Calu3 (cell line): ENCODE measurements at regions not wholly inside any gene's neighbourhood (a gene's known extent, or its start where the extent isn't known, plus 50 kb on each side); places are given as distances from the start of the nearest gene placed in this dataset.

ENCODE experiments used
- BruUV-seq: library from RNA; stranded (reverse); fragments of 400-500 nt; replicated peaks from 2 replicates; lab custom pipeline; 2021; lab: Mats Ljungman, UMichigan
- CTCF ChIA-PET: fragments of 300-600 bp; sonication (Branson Sonifier 250); formaldehyde crosslinking; loops from one replicate; lab custom pipeline; 2022; ENCODE audit warnings: antibody characterized with exemption; lab: Charles Lee
- DNase-seq: peaks from one replicate; pipeline ENCODE4 v3.0.0; 2022
- H3K27ac Mint-ChIP-seq: one replicate; pipeline ENCODE4 v1.8.0; 2022; ENCODE audit warnings: mixed read lengths; ENCODE audit not compliant: unreplicated experiment
- H3K27me3 Mint-ChIP-seq: one replicate; pipeline ENCODE4 v1.8.0; 2022; ENCODE audit warnings: mixed read lengths; ENCODE audit not compliant: unreplicated experiment
- H3K36me3 Mint-ChIP-seq: one replicate; pipeline ENCODE4 v1.8.0; 2022; ENCODE audit warnings: mild to moderate bottlenecking, moderate library complexity, mixed read lengths; ENCODE audit not compliant: insufficient read depth, unreplicated experiment
- H3K4me1 Mint-ChIP-seq: one replicate; pipeline ENCODE4 v1.8.0; 2022; ENCODE audit warnings: mild to moderate bottlenecking, low read depth, mixed read lengths; ENCODE audit not compliant: unreplicated experiment
- H3K4me3 Mint-ChIP-seq: one replicate; pipeline ENCODE4 v1.8.0; 2022; ENCODE audit warnings: mild to moderate bottlenecking, low read depth, moderate library complexity, mixed read lengths; ENCODE audit not compliant: unreplicated experiment
- H3K9me3 Mint-ChIP-seq: one replicate; pipeline ENCODE4 v1.8.0; 2022; ENCODE audit warnings: low read depth, mixed read lengths; ENCODE audit not compliant: unreplicated experiment
- CTCF ChIP-seq: fragments of 200-600 bp; IDR thresholded peaks from one replicate; pipeline ENCODE4 v1.8.0; 2022; ENCODE audit warnings: antibody characterized with exemption; ENCODE audit not compliant: unreplicated experiment
- intact Hi-C: fragments of 100-400 bp; cut with micrococcal nuclease; formaldehyde crosslinking; loops from one replicate; pipeline ENCODE4 v1.10.0; 2022; ENCODE audit not compliant: unreplicated experiment

GRCh38 chr4:72948080-72948479 lies 121.4 kb downstream of the COX18 start:
- Mint-ChIP-seq H3K27ac (no peak overlapping the region), H3K4me3 (no peak overlapping the region), H3K9me3 (peaks cover 3% of the 10 kb centered on the region), H3K27me3 (peaks cover 11% of the 10 kb centered on the region), H3K4me1 (no peaks in the 10 kb centered on the region), H3K36me3 (no peaks in the 10 kb centered on the region)
- DNase-seq, result no peak
- CTCF ChIA-PET, result interaction anchor here (0.7 kb wide), 1 partner anchor 244 kb away, joined by 3 read pairs; no protein-coding TSS in a partner anchor
- no TSS peak for BruUV-seq
- intact Hi-C loops, result no loop called here
- no peak for TF ChIP-seq CTCF

GRCh38 chr4:72945719-72946336 lies 123.7 kb downstream of the COX18 start:
- BruUV-seq, result no TSS peak
- CTCF ChIA-PET, result no interaction called here

GRCh38 chr4:72942565-72942964 lies 127.0 kb downstream of the COX18 start:
- Mint-ChIP-seq H3K4me3 (no peak overlapping the region), H3K36me3 (no peaks in the 10 kb centered on the region), H3K27me3 (peaks cover 11% of the 10 kb centered on the region), H3K9me3 (peaks cover 3% of the 10 kb centered on the region), H3K27ac (no peak overlapping the region), H3K4me1 (no peaks in the 10 kb centered on the region)
- BruUV-seq, result no TSS peak
- intact Hi-C loops, result no loop called here
- no peak for DNase-seq
- no peak for TF ChIP-seq CTCF
- CTCF ChIA-PET, result no interaction called here

More at GRCh38 chr4:72945719-72946336, 123.7 kb downstream of the COX18 start:
- TF ChIP-seq CTCF, result no peak
- intact Hi-C loops, result no loop called here
- peaks cover 3% of the 10 kb centered on the region for H3K9me3 Mint-ChIP-seq
- H3K27me3 Mint-ChIP-seq, result peaks cover 11% of the 10 kb centered on the region
- H3K4me3 Mint-ChIP-seq, result no peak overlapping the region
- H3K4me1 Mint-ChIP-seq, result no peaks in the 10 kb centered on the region
- H3K27ac Mint-ChIP-seq, result no peak overlapping the region
- DNase-seq, result no peak
- H3K36me3 Mint-ChIP-seq, result no peaks in the 10 kb centered on the region

GRCh38 chr4:72938516-72938915 lies 131.0 kb downstream of the COX18 start:
- Mint-ChIP-seq H3K4me3 (no peak overlapping the region), H3K27me3 (no peaks in the 10 kb centered on the region)
- no peak for TF ChIP-seq CTCF

More at GRCh38 chr4:72938516-72938915, 131.0 kb downstream of the COX18 start:
- CTCF ChIA-PET, result interaction anchor here (0.7 kb wide), 1 partner anchor 382 kb away, joined by 3 read pairs; no protein-coding TSS in a partner anchor
- H3K27ac Mint-ChIP-seq, result no peak overlapping the region
- no peak for DNase-seq
- H3K9me3 Mint-ChIP-seq, result no peaks in the 10 kb centered on the region
- no peaks in the 10 kb centered on the region for H3K4me1 Mint-ChIP-seq
- H3K36me3 Mint-ChIP-seq, result no peaks in the 10 kb centered on the region
- BruUV-seq, result no TSS peak
- intact Hi-C loops, result no loop called here
